Epithelial cell of proximal tubule (primary cell): ENCODE measurements at regions not wholly inside any gene's neighbourhood (a gene's known extent, or its start where the extent isn't known, plus 50 kb on each side); places are given as distances from the start of the nearest gene placed in this dataset.

Experiments
- DNase-seq: peaks from one replicate; pipeline ENCODE4 v3.0.0-alpha.2; 2011; ENCODE audit warnings: low read depth
- H3K4me3 ChIP-seq: 2 replicates; pipeline ENCODE4 v1.5.1; 2011; ENCODE audit warnings: low read depth, mild to moderate bottlenecking, low read length
- CTCF ChIP-seq: conservative IDR thresholded peaks from 2 replicates; pipeline ENCODE4 v1.5.1; 2012; ENCODE audit warnings: low read depth, mild to moderate bottlenecking, low read length

- no peak for TF ChIP-seq CTCF
- DNase-seq = no peak
- H3K4me3 ChIP-seq = no peak overlapping the region
Observed at GRCh38 chr9:105887679-105888078, 193.3 kb downstream of the TMEM38B start.

- no peak for TF ChIP-seq CTCF
- no peak for DNase-seq
Observed at GRCh38 chr9:105890046-105890822, 195.9 kb downstream of the TMEM38B start.

GRCh38 chr9:105900123-105900522 lies 205.8 kb downstream of the TMEM38B start:
- TF ChIP-seq CTCF = no peak
- H3K4me3 ChIP-seq = no peak overlapping the region
- DNase-seq = no peak

More at GRCh38 chr9:105890046-105890822, 195.9 kb downstream of the TMEM38B start:
- H3K4me3 ChIP-seq = no peak overlapping the region

GRCh38 chr9:105901514-105902109 lies 207.3 kb downstream of the TMEM38B start:
- H3K4me3 ChIP-seq = no peak overlapping the region
- DNase-seq = no peak
- TF ChIP-seq CTCF = peak; percentile 91

GRCh38 chr9:105908069-105908468 lies 213.7 kb downstream of the TMEM38B start:
- no peak for TF ChIP-seq CTCF
- no peak for DNase-seq
- H3K4me3 ChIP-seq = no peak overlapping the region

GRCh38 chr9:105911104-105911911 lies 217.0 kb downstream of the TMEM38B start:
- no peak for TF ChIP-seq CTCF
- no peak for DNase-seq
- no peak overlapping the region for H3K4me3 ChIP-seq
